Stimulated activated memory B cell treated with anti-CD40 and anti-IgM and Interleukin-4, amounts not matched to agents 10 μg/mL and 1 μg/mL and 100 μg/mL, for 72 hours (primary cell): ENCODE measurements at regions not wholly inside any gene's neighbourhood (a gene's known extent, or its start where the extent isn't known, plus 50 kb on each side); places are given as distances from the start of the nearest gene placed in this dataset.

Source experiments
- ATAC-seq: fragments of 150-1000 bp; cut with Tn5 transposase; 2 replicates; pipeline ENCODE4 v1.10.0; 2021
- H3K27ac Mint-ChIP-seq: one replicate; pipeline ENCODE4 v1.8.0; 2022; ENCODE audit warnings: mild to moderate bottlenecking, mixed read lengths
- H3K27me3 Mint-ChIP-seq: one replicate; pipeline ENCODE4 v1.8.0; 2022; ENCODE audit warnings: mixed read lengths
- H3K36me3 Mint-ChIP-seq: one replicate; pipeline ENCODE4 v1.8.0; 2022; ENCODE audit warnings: mixed read lengths
- H3K4me1 Mint-ChIP-seq: one replicate; pipeline ENCODE4 v1.8.0; 2022; ENCODE audit warnings: mixed read lengths
- H3K4me3 Mint-ChIP-seq: one replicate; pipeline ENCODE4 v1.8.0; 2022; ENCODE audit warnings: mild to moderate bottlenecking, moderate library complexity, mixed read lengths
- H3K9me3 Mint-ChIP-seq: one replicate; pipeline ENCODE4 v1.8.0; 2022; ENCODE audit warnings: mixed read lengths

DNA sequence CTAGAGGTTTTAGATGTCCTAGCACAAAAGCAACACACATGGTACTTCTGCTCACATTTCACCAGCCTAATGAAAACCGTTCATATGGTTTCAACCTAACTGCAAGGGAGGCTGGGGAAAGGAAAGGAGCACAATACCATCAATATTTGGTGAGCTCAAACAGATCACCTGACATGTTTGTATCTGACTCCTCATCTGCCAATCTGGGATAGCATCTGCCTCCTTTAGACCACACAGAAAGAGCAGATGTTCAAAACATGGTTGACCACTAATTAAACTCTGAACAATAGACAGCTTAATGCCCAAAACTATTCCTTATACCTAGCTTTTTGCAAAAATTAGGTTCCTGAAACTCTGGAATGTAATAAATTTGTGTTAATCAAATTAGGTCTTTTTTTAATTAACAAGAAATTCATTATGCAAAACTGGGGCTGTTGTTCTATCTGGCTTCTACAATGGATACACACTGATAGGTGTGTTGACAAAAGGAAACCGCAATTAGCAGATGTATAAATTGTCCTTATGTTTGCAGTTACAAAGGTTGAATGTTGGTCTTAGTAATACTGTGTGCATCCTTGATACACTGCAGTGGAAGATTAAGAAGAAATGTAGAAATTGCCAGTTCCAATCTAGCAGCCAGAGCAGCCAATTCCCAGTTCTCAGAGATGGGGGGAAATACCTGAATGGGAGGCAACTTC is 89.3 kb downstream of the DUSP6 start:
- Mint-ChIP-seq H3K4me3 (no peak overlapping the region), H3K36me3 (peaks cover 4% of the 10 kb centered on the region), H3K9me3 (peaks cover 5% of the 10 kb centered on the region), H3K27ac (no peak overlapping the region), H3K4me1 (peaks cover 6% of the 10 kb centered on the region), H3K27me3 (peaks cover 10% of the 10 kb centered on the region)
- ATAC-seq, result no peak

DNA sequence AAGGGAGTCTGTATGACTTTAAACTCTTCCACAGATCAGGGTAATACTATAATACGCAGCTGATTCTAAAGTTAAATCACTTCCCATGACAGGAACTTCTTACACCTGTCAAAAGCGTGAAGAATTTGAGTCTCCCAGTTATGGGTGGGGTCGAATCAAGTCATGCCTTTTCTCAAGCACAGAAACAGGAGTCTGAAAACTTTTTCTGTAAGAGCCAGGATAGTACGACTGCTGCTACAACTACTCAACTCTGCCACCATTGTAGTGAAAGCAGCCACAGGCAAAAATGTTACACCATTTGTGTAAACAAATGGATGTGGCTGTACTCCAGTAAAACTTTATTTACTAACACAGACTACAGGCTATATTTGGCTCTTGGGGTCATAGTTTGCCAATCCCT is 90.3 kb downstream of the DUSP6 start:
- H3K4me1 Mint-ChIP-seq, result peaks cover 6% of the 10 kb centered on the region
- H3K9me3 Mint-ChIP-seq, result peaks cover 5% of the 10 kb centered on the region
- H3K4me3 Mint-ChIP-seq, result no peak overlapping the region
- peaks cover 9% of the 10 kb centered on the region for H3K27me3 Mint-ChIP-seq
- no peak overlapping the region for H3K27ac Mint-ChIP-seq
- peaks cover 5% of the 10 kb centered on the region for H3K36me3 Mint-ChIP-seq
- no peak for ATAC-seq

DNA sequence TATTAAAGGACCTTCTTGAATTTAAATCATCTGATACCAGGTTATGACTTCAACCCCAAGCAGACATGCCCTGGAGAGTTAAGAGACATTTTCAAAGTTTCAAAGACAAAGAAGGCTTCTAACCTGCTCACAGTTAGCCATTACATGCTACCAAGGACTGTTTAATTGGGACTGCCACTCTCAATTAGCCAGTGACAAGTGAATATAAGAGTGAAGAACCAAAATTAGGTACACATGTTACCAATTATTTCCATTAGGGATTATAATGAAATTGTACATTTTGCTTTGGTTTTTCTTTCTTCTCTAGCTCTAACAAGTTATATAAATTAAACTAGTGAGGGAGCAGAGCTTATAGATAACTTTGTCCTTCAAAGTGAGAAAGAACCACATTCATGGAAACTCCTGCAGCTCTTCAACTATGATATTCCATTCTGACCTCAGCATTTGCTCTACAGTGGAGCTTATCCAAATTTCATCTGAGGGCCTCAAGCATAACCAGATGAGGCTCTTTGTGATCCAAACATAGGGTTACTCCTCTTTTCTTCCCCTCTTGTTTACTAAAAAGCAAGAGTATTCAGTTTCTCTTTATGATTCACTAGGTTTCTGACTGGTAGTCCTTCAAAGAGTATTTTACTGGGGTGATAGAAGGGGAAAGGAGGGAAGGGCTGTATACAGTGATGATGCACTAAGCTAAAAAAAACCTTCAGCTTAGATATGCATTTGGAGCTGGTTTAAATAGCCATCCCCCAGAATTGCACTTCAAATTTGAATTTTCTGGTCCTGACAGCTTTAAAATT is 91.3 kb downstream of the DUSP6 start:
- peaks cover 5% of the 10 kb centered on the region for H3K36me3 Mint-ChIP-seq
- no peak for ATAC-seq
- H3K4me1 Mint-ChIP-seq, result no peaks in the 10 kb centered on the region
- H3K27me3 Mint-ChIP-seq, result no peaks in the 10 kb centered on the region
- H3K9me3 Mint-ChIP-seq, result peaks cover 5% of the 10 kb centered on the region
- H3K27ac Mint-ChIP-seq, result no peak overlapping the region
- H3K4me3 Mint-ChIP-seq, result no peak overlapping the region

DNA sequence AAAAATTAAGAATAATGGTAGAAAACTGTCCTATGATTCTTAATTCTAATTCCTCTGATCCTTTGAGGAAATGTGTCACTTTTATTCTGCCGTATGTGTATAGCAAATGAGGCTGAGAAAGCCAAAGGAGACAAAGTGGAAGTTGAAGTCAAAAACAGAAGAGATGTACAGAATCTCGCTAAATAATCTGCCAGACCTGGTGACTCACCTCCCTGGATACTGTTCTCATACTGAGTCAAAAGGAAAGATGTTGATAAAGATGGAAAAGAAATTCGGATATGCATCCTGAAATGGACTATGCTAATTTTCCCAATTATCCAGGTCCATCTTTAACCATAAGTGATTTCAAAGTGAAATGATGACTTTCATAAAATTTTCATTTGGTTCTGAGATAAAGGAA is 92.5 kb downstream of the DUSP6 start:
- H3K27ac Mint-ChIP-seq, result no peak overlapping the region
- no peak for ATAC-seq
- H3K27me3 Mint-ChIP-seq, result no peaks in the 10 kb centered on the region
- peaks cover 5% of the 10 kb centered on the region for H3K36me3 Mint-ChIP-seq
- H3K9me3 Mint-ChIP-seq, result peaks cover 5% of the 10 kb centered on the region
- H3K4me1 Mint-ChIP-seq, result no peaks in the 10 kb centered on the region
- H3K4me3 Mint-ChIP-seq, result no peak overlapping the region

DNA sequence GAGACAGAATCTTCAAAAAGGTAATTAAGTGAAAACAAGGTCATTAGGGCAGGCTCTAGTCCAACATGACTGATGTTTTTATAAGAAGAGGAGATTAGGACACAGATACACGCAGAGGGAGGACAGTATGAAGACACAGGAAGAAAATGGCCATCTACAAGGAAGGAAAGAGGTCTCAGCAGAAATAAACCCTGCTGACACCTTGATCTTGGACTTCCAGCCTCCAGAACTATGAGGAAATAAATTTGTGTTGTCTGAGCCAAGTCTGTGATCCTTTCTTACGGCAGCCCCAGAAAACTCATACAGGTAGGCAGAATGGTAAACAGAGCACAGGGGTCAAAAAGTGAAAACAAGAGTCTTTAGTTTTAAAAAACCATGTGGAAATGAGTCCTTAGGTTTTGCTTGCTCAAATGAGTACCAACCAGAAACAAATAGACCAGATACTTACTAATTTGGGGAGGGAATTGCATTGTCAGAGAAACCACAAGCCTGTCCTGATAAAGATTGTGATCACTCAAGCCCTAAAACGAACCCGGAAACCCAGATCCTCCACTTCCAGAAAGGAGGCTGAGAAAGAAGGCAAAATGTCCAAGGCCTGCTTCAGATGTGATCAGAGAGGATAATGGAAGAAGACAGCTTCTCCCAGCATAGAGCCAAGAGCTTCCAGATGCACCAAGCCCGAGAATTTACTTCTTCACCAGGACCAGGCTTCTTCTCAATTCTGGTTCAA is 93.9 kb downstream of the DUSP6 start:
- ATAC-seq, result no peak
- Mint-ChIP-seq H3K27me3 (no peaks in the 10 kb centered on the region), H3K4me1 (no peaks in the 10 kb centered on the region), H3K4me3 (no peak overlapping the region), H3K27ac (no peak overlapping the region), H3K36me3 (peaks cover 5% of the 10 kb centered on the region), H3K9me3 (peaks cover 5% of the 10 kb centered on the region)

DNA sequence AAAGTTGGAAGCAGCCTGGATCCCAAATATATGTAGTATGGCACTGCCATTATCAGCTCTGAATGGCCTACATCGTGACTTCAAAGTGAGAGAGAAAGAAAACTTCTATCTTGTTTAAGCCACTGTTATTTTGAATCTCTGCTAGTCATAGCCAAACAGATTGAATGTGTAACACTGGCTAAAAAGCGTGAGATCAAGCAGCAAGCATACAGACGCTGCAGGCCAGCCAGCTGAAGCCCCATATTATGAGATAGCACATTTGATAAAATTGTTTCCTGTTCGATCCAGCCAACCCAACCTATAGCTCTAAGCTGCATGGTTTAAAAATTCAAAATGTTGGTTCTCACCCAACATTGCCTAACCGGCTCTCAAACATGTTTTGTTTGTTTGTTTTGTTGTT is 95.0 kb downstream of the DUSP6 start:
- H3K4me3 Mint-ChIP-seq, result no peak overlapping the region
- peaks cover 5% of the 10 kb centered on the region for H3K36me3 Mint-ChIP-seq
- H3K27me3 Mint-ChIP-seq, result no peaks in the 10 kb centered on the region
- peaks cover 5% of the 10 kb centered on the region for H3K9me3 Mint-ChIP-seq
- no peaks in the 10 kb centered on the region for H3K4me1 Mint-ChIP-seq
- ATAC-seq, result no peak
- no peak overlapping the region for H3K27ac Mint-ChIP-seq

DNA sequence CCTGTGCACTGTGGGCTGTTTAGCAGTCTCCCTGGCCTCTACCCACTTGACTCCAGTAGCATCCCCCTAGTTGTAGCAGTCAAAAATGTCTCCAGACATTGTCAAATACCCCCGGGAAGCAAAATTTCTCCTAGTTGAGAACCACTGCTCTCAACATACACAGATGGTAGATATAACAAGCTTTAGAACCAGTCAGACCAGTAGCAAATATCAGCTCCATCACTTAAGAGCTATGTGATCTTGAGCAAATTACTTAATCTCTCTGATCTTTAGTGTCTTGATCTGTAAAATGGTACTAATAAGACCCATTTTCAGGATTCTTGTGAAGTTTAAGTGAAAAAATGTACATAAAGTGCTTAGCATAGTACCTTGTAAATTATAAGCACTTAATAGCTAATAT is 96.2 kb downstream of the DUSP6 start:
- Mint-ChIP-seq H3K9me3 (peaks cover 5% of the 10 kb centered on the region), H3K27me3 (no peaks in the 10 kb centered on the region), H3K27ac (no peak overlapping the region), H3K4me3 (no peak overlapping the region), H3K36me3 (peaks cover 5% of the 10 kb centered on the region), H3K4me1 (no peaks in the 10 kb centered on the region)
- ATAC-seq, result no peak

DNA sequence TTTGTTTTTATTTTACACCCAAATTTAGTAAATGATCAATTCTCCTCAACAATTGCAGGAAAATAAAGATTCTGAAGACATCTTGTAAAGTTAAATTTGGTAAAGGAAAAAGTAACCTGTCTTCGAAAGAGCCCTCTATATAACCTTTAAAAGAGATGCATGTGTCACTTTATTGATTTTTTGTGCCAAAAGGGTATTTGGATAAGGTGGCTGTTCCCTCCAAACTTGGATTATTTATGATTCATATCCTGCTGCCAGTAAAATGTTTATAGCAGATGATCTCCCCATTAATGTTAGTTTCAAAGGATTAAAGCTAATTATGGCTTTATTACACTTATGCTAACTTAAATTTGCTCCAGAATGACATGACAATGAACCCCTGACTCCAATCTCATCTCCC is 98.8 kb downstream of the DUSP6 start:
- Mint-ChIP-seq H3K9me3 (peaks cover 5% of the 10 kb centered on the region), H3K27me3 (no peaks in the 10 kb centered on the region), H3K27ac (no peak overlapping the region), H3K4me1 (no peaks in the 10 kb centered on the region), H3K36me3 (peaks cover 5% of the 10 kb centered on the region), H3K4me3 (no peak overlapping the region)
- no peak for ATAC-seq

DNA sequence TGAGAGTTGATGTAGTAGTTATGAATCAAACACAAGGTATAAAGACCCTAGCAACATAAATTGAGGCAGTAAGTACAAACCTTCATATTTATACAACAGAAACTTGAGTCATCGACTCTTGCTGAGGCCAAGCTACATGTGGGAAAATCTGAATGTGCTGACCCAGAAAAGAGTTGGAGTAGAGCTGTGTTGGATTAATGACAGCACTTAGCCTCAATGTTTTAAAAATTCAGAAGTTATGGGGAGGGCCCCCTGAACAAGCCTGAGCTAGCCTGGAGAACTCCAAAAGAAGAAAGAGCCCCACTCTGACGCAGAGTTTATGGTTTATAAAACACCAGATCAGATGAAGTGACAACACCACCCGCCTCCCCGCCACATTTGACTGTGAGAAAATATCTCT is 100.0 kb downstream of the DUSP6 start:
- H3K36me3 Mint-ChIP-seq, result no peaks in the 10 kb centered on the region
- H3K9me3 Mint-ChIP-seq, result no peaks in the 10 kb centered on the region
- no peak overlapping the region for H3K4me3 Mint-ChIP-seq
- ATAC-seq, result no peak
- H3K27ac Mint-ChIP-seq, result no peak overlapping the region
- peaks cover 10% of the 10 kb centered on the region for H3K27me3 Mint-ChIP-seq
- H3K4me1 Mint-ChIP-seq, result no peaks in the 10 kb centered on the region

DNA sequence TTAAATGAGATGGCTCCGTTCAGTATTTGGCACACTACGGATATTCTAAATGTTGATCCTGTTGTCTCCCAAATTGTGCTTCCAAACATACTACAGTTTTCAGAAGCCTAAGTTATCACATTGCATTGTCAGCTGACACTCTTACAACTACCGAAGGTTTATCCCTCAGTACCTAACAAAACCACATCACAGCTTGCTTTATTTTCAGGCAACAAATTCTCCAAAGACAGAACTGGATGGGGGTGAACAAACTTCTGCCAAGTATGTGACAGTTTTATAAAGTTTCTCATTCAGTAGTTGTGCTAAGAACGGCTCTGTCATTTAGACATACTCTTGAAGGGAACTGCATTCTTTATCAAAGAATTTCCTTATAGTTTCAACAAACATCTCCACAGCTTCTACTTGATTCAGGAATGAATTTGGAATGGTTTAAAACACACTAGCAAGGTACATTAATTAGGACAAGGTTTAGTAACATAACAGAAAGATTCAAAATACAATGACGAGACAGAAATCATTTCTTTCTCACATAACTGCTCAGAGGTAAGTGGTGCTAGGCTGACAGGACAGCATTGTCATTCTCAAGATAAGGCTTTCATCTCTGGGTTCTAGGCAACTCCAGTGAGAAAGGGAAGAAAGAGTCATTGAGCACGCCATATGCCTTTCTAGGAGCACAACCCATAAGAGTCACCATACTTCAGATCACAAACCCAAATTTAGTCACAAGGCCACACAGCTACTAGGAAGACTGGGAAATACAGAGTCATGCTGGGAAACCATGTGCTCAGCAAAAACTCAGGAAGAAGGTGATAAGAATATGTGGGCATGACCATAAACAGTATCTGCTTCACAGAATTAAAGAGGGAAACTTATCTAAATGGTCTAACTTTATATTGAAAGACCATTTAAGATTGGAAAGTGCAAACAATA is 100.7 kb downstream of the DUSP6 start:
- Mint-ChIP-seq H3K4me1 (no peaks in the 10 kb centered on the region), H3K27me3 (peaks cover 10% of the 10 kb centered on the region), H3K36me3 (no peaks in the 10 kb centered on the region), H3K27ac (no peak overlapping the region), H3K9me3 (no peaks in the 10 kb centered on the region), H3K4me3 (no peak overlapping the region)
- no peak for ATAC-seq

DNA sequence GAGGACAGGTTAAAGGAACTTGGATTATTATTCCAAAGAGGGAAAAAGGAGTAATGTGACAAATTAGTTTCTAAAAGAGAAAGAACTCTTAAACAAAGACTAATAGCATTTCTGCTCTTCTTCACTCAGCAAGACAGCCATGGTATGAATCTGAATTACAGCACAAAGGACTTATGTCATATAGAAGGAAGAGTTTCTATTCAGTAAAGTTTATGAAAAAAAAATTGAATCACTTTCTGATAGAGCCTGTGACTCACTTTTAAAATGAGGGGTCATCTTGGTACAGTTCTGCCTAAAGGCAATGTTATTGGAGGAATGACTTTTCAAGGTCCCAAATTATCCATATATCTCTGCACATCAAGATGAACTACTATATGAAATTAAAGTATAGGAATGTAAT is 101.7 kb downstream of the DUSP6 start:
- H3K4me1 Mint-ChIP-seq, result no peaks in the 10 kb centered on the region
- peaks cover 10% of the 10 kb centered on the region for H3K27me3 Mint-ChIP-seq
- no peaks in the 10 kb centered on the region for H3K36me3 Mint-ChIP-seq
- no peak for ATAC-seq
- H3K9me3 Mint-ChIP-seq, result no peaks in the 10 kb centered on the region
- H3K27ac Mint-ChIP-seq, result no peak overlapping the region
- H3K4me3 Mint-ChIP-seq, result no peak overlapping the region

DNA sequence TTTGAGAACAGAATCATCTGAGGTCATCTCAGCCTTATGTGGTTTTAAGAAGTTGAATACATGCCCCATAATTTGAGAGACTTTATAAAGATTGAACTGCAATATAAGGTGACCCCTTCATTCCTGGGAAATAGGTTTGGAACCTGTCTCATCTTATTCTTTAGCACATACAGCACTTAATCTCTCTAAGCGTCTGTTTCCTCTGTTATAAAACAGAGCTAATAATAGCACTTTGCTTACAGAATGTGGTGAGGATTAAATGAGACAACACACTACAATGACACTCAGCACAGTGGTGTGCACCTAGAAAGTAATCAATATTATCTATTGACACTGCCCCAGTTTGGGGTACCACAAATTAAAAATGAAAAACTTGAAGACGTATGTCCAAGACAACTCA is 102.1 kb downstream of the DUSP6 start:
- Mint-ChIP-seq H3K4me1 (peaks cover 4% of the 10 kb centered on the region), H3K27me3 (peaks cover 15% of the 10 kb centered on the region), H3K27ac (no peak overlapping the region), H3K4me3 (no peak overlapping the region), H3K9me3 (no peaks in the 10 kb centered on the region), H3K36me3 (no peaks in the 10 kb centered on the region)
- ATAC-seq, result no peak

DNA sequence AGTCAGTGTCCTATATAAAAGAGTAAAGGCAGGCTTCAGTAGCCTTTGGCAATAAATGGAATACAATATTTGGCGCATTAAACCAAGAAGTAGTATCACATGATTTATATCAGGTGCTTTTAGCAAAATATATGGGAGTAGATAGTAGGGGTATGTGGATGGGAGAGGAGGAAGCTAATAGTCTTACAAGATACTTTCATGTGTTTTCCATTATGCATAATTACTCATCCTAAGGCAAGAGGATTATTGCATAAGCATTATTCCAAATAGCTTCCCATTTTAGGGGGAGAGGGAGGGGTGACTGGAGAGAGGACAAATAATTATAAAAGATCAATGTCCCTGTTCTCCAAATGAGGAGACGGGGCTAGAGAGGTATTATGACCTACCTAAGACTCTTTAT is 104.3 kb downstream of the DUSP6 start:
- Mint-ChIP-seq H3K4me1 (peaks cover 16% of the 10 kb centered on the region), H3K27me3 (peaks cover 32% of the 10 kb centered on the region), H3K9me3 (no peaks in the 10 kb centered on the region), H3K36me3 (no peaks in the 10 kb centered on the region), H3K27ac (no peak overlapping the region), H3K4me3 (no peak overlapping the region)
- no peak for ATAC-seq

DNA sequence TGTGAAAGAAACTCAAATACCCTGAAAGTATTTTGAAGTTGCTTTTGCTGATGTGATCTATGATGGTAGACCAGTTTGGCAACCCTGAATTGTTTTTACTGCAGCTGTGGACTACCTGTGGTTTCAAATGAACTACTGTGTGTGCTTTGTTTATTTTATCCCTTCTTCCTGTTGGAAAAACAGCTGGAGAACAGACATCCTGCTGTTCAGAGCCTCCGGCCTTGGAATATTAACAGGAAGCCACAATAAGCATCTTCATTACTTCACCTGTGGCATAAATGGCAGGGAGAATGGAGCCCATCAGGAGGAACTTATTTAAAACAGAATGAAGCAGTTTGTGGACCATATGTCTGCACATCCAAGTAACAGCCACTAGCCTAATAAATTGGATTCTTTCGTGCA is 104.8 kb downstream of the DUSP6 start:
- Mint-ChIP-seq H3K9me3 (no peaks in the 10 kb centered on the region), H3K27ac (no peak overlapping the region), H3K4me1 (peaks cover 16% of the 10 kb centered on the region), H3K27me3 (peaks cover 35% of the 10 kb centered on the region), H3K36me3 (no peaks in the 10 kb centered on the region), H3K4me3 (no peak overlapping the region)
- no peak for ATAC-seq

DNA sequence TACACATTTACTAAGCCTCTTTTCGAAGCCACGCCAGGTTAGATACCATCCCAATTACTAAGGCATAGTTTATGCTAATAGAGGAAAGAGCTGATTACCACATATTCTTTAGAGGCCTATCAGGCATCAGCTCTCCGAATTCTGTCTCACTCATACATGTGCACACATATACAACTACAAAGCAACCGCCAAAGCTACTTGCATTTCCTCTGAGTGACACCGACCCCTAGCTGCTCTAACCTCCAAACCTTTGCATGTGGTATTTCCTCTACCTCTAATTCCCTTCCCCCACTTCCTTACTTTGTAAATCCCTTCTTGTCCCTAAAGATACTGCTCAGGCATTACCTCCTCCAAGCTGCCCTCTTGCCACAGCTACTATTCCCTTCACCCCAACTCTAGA is 107.2 kb downstream of the DUSP6 start:
- ATAC-seq, result no peak
- Mint-ChIP-seq H3K4me1 (peaks cover 16% of the 10 kb centered on the region), H3K27ac (no peak overlapping the region), H3K9me3 (no peaks in the 10 kb centered on the region), H3K27me3 (peaks cover 35% of the 10 kb centered on the region), H3K36me3 (no peaks in the 10 kb centered on the region), H3K4me3 (no peak overlapping the region)
